HG03025 (cell line): ENCODE measurements at regions not wholly inside any gene's neighbourhood (a gene's known extent, or its start where the extent isn't known, plus 50 kb on each side); places are given as distances from the start of the nearest gene placed in this dataset.
"Not testable (repeated sequence)": the region's sequence is repeated elsewhere in the genome, so short reads cannot be mapped to it uniquely, and the experiment has no call there.

Source experiments
- ATAC-seq: cut with Tn5 transposase; IDR thresholded peaks from one replicate; pipeline ENCODE4 v1.9.1; 2021; ENCODE audit warnings: mild to moderate bottlenecking, moderate library complexity; ENCODE audit not compliant: unreplicated experiment, low FRiP score

GRCh38 chr9:78892769-78893168 is 595.8 kb downstream of the PSAT1 start:
- no peak for ATAC-seq

GRCh38 chr9:78893774-78894401 is 597.0 kb downstream of the PSAT1 start:
- ATAC-seq: no peak

DNA sequence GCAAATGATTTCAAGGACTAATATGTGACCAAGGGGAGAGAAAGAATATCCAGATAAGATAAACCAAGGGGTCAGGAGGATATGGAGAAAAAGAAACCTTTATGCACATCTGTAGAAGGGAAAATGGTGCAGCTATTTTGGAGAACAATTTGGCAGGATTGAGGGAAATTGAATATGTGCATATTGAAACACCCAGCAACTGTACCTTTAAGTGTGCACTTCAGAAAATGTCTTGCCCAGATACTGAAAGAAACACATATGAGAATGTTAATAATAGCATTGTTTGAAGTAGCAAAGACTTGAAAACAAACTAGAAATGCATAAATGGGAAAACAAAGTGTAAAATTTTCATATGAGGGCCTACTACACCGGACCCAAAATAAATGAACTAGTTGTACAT is 599.6 kb downstream of the PSAT1 start:
- no peak for ATAC-seq

- no peak for ATAC-seq
Measured at GRCh38 chr9:78898234-78898633, 601.3 kb downstream of the PSAT1 start.

DNA sequence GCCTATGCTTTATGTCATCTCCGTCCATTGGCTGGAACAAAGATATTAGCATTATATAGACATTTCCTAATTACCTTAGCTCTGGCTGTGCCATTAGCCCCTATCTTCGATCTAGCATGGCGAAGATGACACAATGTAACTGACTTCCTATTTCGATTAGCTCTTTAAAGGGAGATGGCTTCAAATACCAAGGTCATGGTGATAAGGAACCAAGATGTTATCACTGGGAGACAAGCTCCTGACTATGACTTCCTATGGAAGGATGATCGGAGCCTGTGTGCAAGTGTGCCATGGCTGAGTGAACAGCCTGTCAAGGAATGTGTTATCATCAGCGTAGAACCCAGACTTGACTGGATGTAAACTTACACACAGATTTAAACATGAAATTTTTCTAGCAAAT is 602.1 kb downstream of the PSAT1 start:
- ATAC-seq: no peak

GRCh38 chr9:78900500-78900899 is 603.6 kb downstream of the PSAT1 start:
- ATAC-seq: no peak

DNA sequence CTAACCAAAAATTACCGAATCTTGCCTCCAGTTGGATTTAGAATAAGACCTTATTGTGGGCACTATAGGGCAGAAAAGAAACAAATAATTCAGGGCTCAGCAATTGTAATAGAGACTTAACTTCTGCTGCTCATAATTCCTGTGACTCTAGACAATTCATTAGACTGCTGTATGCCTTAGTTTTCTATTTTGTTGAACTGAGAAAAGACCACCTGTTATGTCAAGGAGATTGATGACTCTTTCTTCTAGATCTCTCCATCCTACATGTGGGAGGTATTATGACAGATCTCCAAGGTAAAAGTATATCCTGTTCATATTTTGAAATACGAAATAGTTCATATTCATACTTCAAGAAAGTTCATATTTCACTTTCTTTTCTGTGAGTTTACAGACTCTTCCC is 605.1 kb downstream of the PSAT1 start:
- ATAC-seq: no peak

- no peak for ATAC-seq
Measured at GRCh38 chr9:78903581-78903980, 606.7 kb downstream of the PSAT1 start.

DNA sequence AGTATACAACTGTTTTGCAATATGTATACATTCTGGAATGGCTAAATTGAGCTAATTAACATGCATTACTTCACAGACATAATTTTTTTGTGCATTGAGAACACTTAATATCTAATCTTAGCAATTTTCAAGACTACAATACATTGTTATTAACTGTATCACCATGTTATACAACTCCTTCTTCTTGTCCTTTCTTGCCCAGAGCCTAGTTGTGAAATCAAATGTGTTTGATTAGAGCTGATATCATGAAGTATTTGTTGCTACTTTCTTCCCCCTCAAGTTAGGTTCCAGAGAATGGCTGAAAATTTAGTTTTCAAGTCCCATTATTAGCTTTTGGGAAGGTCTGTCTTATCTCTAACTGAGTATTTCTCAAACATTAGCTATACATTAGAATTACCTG is 607.8 kb downstream of the PSAT1 start:
- ATAC-seq: no peak

DNA sequence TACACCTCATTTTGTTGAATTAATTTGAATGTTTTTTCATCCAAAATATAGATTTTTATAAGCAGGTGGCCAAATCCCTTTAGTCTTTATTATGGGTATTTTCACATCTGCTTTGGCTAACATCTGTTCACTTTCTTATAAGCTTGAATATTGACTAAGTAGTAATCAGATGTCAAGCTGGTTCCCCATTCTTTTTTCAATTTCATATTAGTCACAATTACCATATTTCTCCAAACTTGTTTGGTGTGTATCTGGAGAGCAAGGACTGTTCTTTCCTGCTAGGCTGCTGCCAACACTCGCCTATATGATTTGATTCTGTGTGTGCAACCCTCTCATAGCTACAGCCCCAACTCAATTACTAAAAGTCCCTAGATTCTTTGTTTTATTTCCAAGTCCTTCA is 608.5 kb downstream of the PSAT1 start:
- ATAC-seq: no peak

- ATAC-seq: no peak
Measured at GRCh38 chr9:78905986-78906755, 609.2 kb downstream of the PSAT1 start.

- ATAC-seq: no peak
Measured at GRCh38 chr9:78909566-78909965, 612.6 kb downstream of the PSAT1 start.

DNA sequence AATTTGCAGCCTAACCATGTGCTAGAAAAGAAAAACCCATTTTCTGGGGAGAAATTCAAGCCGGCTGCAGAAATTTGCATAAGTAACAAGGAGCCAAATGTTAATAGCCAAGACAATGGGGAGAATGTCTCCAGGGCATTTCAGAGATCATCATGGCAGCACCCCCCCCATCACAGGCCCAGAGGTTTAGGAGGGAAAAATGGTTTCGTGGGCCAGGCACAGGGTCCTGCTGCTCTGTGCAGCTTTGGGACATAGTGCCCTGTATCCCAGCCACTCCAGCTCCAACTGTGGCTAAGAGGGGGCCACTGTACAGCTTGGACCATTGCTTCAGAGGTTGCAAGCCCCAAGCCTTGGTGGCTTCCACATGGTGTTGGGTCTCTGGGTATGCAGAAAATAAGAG is 620.0 kb downstream of the PSAT1 start:
- ATAC-seq: not testable (repeated sequence)

GRCh38 chr9:78918976-78919375 is 622.1 kb downstream of the PSAT1 start:
- ATAC-seq: no peak

DNA sequence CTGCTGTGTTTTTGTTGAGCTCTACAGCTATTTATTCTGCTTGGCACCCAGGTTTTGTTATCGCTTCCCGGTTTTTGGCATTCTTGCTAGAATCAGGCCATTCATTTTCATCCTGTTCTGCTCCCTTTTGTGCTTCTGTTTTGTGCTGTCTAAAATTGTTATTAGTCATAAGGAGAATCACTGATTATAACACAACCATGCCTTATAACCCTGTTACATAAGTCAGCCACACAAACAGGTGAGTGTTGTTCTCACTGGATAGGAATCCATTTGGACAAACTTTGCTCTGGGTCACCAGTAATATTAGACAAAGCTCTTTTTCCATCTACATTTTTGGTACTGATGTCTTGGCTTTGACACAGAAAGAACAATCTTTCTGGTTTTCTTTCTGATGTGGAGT is 622.8 kb downstream of the PSAT1 start:
- no peak for ATAC-seq

DNA sequence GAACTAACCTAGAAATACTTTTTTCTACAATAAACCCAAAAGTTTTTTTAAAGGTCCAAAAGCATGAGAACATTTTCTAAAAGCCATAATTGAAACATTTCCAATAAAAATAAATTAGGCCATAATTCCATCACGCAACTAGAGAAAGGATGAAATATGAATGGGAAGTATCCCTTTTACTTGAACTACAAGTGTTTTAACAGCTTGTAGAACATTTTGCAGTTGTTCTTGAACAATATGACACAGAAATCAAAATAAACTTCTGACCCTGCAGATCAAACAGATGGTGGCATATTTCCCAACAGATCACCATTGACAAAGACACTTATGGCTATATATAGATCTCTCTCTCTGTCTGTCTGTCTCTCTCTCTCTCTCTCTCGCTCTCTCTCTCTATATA is 624.4 kb downstream of the PSAT1 start:
- no peak for ATAC-seq

- no peak for ATAC-seq
Measured at GRCh38 chr9:78923966-78924659, 627.2 kb downstream of the PSAT1 start.

DNA sequence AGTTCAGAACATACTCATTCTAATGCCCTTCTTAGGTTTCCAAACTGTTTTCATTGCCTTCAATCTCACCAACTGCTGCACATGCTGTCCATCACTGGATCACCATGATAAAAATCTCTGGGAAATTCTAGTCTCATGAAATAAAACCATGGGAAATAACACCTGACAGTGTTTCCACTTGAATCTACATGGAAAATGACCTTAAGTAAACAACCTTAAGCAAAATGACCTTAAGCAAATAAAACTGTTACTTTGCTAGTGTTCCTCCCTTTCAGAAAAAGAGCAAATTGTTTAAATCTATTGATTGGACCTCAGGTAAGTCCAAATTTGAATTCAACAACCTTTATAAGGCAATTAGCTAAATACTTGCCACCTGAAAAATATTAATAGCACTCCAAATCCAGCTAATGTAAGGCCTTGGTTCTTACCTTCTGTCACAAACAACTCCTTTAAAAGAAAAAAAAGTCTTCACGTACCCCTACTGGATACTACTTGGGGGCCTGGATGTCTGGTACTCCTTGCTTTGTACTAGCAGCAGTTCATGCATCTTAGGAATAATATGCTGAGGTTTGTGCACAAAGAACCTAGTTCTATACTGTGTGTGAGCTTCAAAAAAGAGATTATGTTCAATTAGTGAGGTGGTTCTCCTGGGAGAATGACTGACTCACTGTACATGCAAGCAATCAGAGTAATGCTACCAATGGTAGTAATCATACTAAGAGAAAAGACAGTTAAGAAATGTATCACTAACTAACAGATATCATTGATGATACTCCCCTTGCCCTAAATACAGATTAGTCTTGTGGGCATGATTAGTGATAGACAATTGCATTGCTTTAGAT is 630.4 kb downstream of the PSAT1 start:
- no peak for ATAC-seq

GRCh38 chr9:78928625-78929405 is 631.9 kb downstream of the PSAT1 start:
- no peak for ATAC-seq

DNA sequence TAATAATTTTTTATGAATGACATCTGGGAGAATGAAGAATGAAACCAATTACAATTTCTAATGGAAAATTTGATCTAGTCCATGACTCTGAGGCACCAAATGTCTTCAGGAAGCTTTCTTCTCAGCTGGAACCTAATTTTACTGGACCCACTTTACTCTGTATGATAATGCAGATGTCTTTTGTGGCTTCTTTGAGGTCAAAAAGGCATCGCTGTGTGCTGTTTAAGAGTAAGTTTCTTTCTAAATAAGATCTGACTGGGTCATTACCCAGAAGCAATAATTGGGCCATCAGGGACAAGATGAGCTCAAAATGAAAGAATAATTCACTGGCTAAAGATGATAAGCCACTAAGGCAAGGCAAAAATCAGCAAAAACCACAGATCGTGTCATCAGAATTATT is 633.4 kb downstream of the PSAT1 start:
- no peak for ATAC-seq
